ENCODE measurements at regions not wholly inside any gene's neighbourhood (a gene's known extent, or its start where the extent isn't known, plus 50 kb on each side); places are given as distances from the start of the nearest gene placed in this dataset.

- TF ChIP-seq, protein P1, sequence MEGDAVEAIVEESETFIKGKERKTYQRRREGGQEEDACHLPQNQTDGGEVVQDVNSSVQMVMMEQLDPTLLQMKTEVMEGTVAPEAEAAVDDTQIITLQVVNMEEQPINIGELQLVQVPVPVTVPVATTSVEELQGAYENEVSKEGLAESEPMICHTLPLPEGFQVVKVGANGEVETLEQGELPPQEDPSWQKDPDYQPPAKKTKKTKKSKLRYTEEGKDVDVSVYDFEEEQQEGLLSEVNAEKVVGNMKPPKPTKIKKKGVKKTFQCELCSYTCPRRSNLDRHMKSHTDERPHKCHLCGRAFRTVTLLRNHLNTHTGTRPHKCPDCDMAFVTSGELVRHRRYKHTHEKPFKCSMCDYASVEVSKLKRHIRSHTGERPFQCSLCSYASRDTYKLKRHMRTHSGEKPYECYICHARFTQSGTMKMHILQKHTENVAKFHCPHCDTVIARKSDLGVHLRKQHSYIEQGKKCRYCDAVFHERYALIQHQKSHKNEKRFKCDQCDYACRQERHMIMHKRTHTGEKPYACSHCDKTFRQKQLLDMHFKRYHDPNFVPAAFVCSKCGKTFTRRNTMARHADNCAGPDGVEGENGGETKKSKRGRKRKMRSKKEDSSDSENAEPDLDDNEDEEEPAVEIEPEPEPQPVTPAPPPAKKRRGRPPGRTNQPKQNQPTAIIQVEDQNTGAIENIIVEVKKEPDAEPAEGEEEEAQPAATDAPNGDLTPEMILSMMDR (conservative IDR thresholded peaks at IDR 0.05): no peak
- H2BK5ac ChIP-seq (ENCODE audit: insufficient read length, low read length): no peak overlapping the region
- H3K9ac ChIP-seq (ENCODE audit: extremely low read depth, insufficient read length, low read length): no peak overlapping the region
- no peaks in the 10 kb centered on the region for H4K20me1 ChIP-seq (ENCODE audit: control insufficient read depth, insufficient read depth, insufficient read length)
- H3K79me1 ChIP-seq (ENCODE audit: insufficient read depth, low read depth, low read length, poor library complexity, severe bottlenecking): no peaks in the 10 kb centered on the region
- H3K4me3 Mint-ChIP-seq: no peak overlapping the region
- H3K4me1 ChIP-seq (ENCODE audit: insufficient read depth, low read length): no peaks in the 10 kb centered on the region
- H3K14ac ChIP-seq (ENCODE audit: insufficient read depth, low read length): no peak overlapping the region
- no peaks in the 10 kb centered on the region for H3K4me1 Mint-ChIP-seq
- no peaks in the 10 kb centered on the region; the same call in 1 of the 2 replicates for H3K27me3 Mint-ChIP-seq (ENCODE audit: low read depth)
- WGBS (ENCODE audit: extremely low coverage, insufficient read length, low lambda C conversion rate): no CpG with 5 or more reads among the region's 8 CpGs
- no peak overlapping the region for H3K27ac ChIP-seq (ENCODE audit: insufficient read length, low read depth, low read length)
- H3K4ac ChIP-seq (ENCODE audit: low read depth, low read length): no peak overlapping the region
- H3K18ac ChIP-seq (ENCODE audit: insufficient read length, low read depth, low read length): no peak overlapping the region
- H3K9me3 Mint-ChIP-seq: no peaks in the 10 kb centered on the region
- no peak overlapping the region for H4K8ac ChIP-seq (replicated peaks; ENCODE audit: insufficient read length, low read depth, low read length)
- H2AK5ac ChIP-seq (ENCODE audit: insufficient read length, low read length): no peak overlapping the region
- H2BK15ac ChIP-seq (ENCODE audit: low read depth, low read length): no peak overlapping the region
- no peak overlapping the region for H4K5ac ChIP-seq (ENCODE audit: insufficient read length, low read depth, low read length)
- no peaks in the 10 kb centered on the region; a peak in 2 of 7 replicates for H3K36me3 Mint-ChIP-seq (ENCODE audit: insufficient read depth in 1 of 3, low read depth in 3 of 3)
- H3T11ph ChIP-seq (ENCODE audit: low read length): no peak overlapping the region
- H2AFZ ChIP-seq (ENCODE audit: low read length): no peak overlapping the region
- H4K91ac ChIP-seq (ENCODE audit: insufficient read length, low read depth, low read length): no peak overlapping the region
- no peak overlapping the region for H2BK120ac ChIP-seq (ENCODE audit: low read depth, low read length, poor library complexity, severe bottlenecking)
- H2BK12ac ChIP-seq (ENCODE audit: insufficient read length, low read depth, low read length): no peak overlapping the region
- H3K79me2 ChIP-seq (ENCODE audit: insufficient read depth, low read length): no peaks in the 10 kb centered on the region
- no peaks in the 10 kb centered on the region for H3K9me3 ChIP-seq (ENCODE audit: control insufficient read depth, low read depth, low read length)
- H2BK20ac ChIP-seq (ENCODE audit: low read depth, low read length, poor library complexity, severe bottlenecking): no peak overlapping the region
- H3K56ac ChIP-seq (ENCODE audit: insufficient read length, low read depth, low read length): no peak overlapping the region
- no peak overlapping the region for H3K4me2 ChIP-seq (ENCODE audit: insufficient read depth, insufficient read length, low read length)
- H3K27me3 ChIP-seq (ENCODE audit: insufficient read depth, low read length): no peaks in the 10 kb centered on the region
- no peak overlapping the region for H3K27ac Mint-ChIP-seq
- no peaks in the 10 kb centered on the region for H3K23me2 ChIP-seq (ENCODE audit: insufficient read length, low read depth, low read length, poor library complexity, severe bottlenecking)
- DNase-seq: no peak
- no peak overlapping the region for H3K23ac ChIP-seq (ENCODE audit: insufficient read length, low read depth, low read length)
Observed at GRCh38 chr10:1851762-1852161, 114.4 kb upstream of the ADARB2 start.
